Hematopoietic multipotent progenitor cell treated with erythropoietin and hydrocortisone succinate and interleukin-3 and kit ligand, for 4 days (in vitro differentiated cells): ENCODE measurements at regions not wholly inside any gene's neighbourhood (a gene's known extent, or its start where the extent isn't known, plus 50 kb on each side); places are given as distances from the start of the nearest gene placed in this dataset.

Experiments
- DNase-seq: peaks from one replicate; pipeline ENCODE4 v3.0.0-alpha.2; 2015

- no peak for DNase-seq
Observed at GRCh38 chr2:71919708-71920107, 228.0 kb downstream of the CYP26B1 start.

GRCh38 chr2:71910277-71910676, 237.4 kb downstream of the CYP26B1 start:
- no peak for DNase-seq

GRCh38 chr2:71908798-71909197, 238.9 kb downstream of the CYP26B1 start:
- no peak for DNase-seq

- DNase-seq: no peak
Observed at GRCh38 chr2:71907503-71907902, 240.2 kb downstream of the CYP26B1 start.

GRCh38 chr2:71906357-71906973, 241.2 kb downstream of the CYP26B1 start:
- DNase-seq: no peak

GRCh38 chr2:71905205-71905604, 242.5 kb downstream of the CYP26B1 start:
- DNase-seq: no peak

GRCh38 chr2:71903841-71904240, 243.8 kb downstream of the CYP26B1 start:
- no peak for DNase-seq

- no peak for DNase-seq
Observed at GRCh38 chr2:71901466-71901865, 246.2 kb downstream of the CYP26B1 start.

GRCh38 chr2:71898851-71899681, 248.6 kb downstream of the CYP26B1 start:
- DNase-seq: no peak

- no peak for DNase-seq
Observed at GRCh38 chr2:71898375-71898774, 249.3 kb downstream of the CYP26B1 start.

- no peak for DNase-seq
Observed at GRCh38 chr2:71897836-71898235, 249.8 kb downstream of the CYP26B1 start.

GRCh38 chr2:71897137-71897480, 250.6 kb downstream of the CYP26B1 start:
- peak; percentile 15 for DNase-seq

GRCh38 chr2:71896385-71897136, 251.1 kb downstream of the CYP26B1 start:
- DNase-seq: no peak

- no peak for DNase-seq
Observed at GRCh38 chr2:71895320-71896161, 252.1 kb downstream of the CYP26B1 start.

GRCh38 chr2:71894261-71894660, 253.4 kb downstream of the CYP26B1 start:
- DNase-seq: no peak

- no peak for DNase-seq
Observed at GRCh38 chr2:71893646-71894045, 254.0 kb downstream of the CYP26B1 start.

GRCh38 chr2:71892896-71893295, 254.8 kb downstream of the CYP26B1 start:
- DNase-seq: no peak

GRCh38 chr2:71892423-71892730, 255.3 kb downstream of the CYP26B1 start:
- no peak for DNase-seq

- peak; percentile 75 for DNase-seq
Observed at GRCh38 chr2:71891719-71892422, 255.8 kb downstream of the CYP26B1 start.

- DNase-seq: no peak
Observed at GRCh38 chr2:71891155-71891554, 256.5 kb downstream of the CYP26B1 start.

- DNase-seq: no peak
Observed at GRCh38 chr2:71889759-71890684, 257.6 kb downstream of the CYP26B1 start.
